ENCODE measurements at regions not wholly inside any gene's neighbourhood (a gene's known extent, or its start where the extent isn't known, plus 50 kb on each side); places are given as distances from the start of the nearest gene placed in this dataset.
A peak's percentile ranks its signal among the peaks of the same experiment; 100 is the strongest.
"Not testable (repeated sequence)": the region's sequence is repeated elsewhere in the genome, so short reads cannot be mapped to it uniquely, and the experiment has no call there.

DNA sequence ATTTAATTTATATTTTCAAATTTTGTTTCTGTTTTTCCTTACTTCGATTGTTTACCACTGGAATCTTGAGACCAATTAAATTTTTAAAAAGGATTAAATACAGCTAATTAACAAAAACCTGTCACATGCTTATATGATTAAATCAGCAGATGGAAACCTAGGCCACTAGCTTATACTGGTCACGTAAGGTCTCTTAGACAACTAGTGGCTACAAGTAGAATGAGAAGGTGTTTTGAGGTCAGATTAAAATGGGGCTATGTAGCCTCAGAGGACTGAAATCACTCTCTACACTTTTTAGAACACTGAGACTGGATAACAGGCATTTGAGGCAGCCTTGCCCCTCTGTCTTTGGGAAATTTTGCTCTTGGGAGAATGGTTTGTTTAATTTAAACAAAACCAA is 246.5 kb upstream of the ONECUT1 start:
- DNase-seq: no peak

GRCh38 chr15:53034767-53035245 is 244.7 kb upstream of the ONECUT1 start:
- DNase-seq: no peak

DNA sequence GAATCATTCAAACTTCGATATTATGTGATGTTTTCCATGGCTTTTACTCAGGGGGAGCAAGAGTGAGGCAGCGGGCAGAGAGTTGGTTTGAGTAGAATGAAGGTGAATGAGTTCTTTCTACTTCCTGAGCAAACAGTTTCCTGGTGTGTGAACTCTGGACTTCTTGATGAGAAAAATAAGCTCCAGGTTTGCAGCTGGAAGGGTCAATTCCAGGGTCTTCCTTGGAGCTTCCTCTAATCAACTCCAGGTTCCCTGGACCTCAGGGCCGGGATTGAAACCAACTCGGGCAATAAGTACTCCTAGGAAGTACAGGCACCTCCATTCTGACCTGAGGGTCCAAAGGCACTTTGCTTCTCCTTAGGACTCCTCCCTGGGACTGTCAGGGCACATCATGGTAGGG is 243.6 kb upstream of the ONECUT1 start:
- no peak for DNase-seq

GRCh38 chr15:53031469-53031868 is 241.3 kb upstream of the ONECUT1 start:
- DNase-seq: no peak

- DNase-seq: no peak
These were observed 232.7 kb upstream of the ONECUT1 start for GRCh38 chr15:53022788-53023187.

GRCh38 chr15:53013329-53013728 is 223.2 kb upstream of the ONECUT1 start:
- DNase-seq: no peak

DNA sequence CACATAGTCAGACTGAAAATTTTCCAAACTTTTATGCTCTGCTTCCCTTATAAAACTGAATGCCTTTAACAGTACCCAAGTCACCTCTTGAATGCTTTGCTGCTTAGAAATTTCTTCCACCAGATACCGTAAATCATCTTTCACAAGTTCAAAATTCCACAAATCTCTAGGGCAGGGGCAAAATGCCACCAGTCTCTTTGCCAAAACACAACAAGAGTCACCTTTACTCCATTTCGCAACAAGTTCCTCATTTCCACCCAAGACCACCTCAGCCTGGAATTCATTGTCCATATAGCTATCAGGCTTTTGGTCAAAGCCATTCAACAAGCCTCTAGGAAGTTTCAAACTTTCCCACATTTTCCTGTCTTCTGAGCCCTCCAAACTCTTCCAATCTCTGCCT is 221.6 kb upstream of the ONECUT1 start:
- DNase-seq: not testable (repeated sequence)

GRCh38 chr15:53009093-53009492 is 219.0 kb upstream of the ONECUT1 start:
- no peak for DNase-seq

DNA sequence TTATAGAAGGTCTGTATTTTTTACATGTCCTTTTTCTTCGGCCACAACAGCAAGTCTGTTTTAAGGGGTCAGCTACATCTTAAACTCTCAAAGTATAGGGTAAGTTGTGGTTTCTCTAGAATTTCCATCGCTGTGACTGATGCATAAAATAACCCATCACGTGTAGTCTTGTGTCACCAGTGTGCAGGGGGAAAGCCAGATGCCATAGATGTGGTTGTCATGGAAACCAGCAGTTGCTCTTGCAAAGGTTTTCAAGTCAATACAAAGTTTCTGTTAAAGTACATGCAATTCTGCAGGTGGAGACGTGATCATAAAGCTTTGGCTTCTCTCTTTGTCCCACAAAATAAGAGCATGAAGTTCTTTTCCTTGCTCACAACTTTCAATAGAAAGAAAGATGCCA is 210.3 kb upstream of the ONECUT1 start:
- DNase-seq: peak in 1 of 56 donors; percentile 1

- DNase-seq: no peak
These were observed 207.0 kb upstream of the ONECUT1 start for GRCh38 chr15:52997123-52997522.

GRCh38 chr15:52994290-52994689 is 204.2 kb upstream of the ONECUT1 start:
- DNase-seq: no peak

DNA sequence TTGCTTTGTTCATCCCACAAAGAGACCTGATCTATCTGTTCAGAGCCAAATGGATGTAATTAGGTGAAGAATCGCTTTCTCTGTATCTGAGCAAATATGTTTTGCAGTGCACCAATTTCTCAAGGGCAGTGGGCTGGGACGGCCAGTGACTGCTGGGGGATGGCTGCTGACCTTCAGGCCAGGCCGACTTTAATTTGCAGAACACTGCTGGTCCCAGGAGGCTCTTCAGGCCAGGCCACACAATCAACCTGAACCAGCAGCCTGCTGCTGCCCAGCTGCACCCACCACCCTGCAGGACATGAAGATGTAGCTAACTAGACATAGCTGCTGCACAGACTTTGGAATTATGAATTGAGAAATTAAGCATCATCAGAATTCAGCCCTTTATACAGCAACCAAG is 194.4 kb upstream of the ONECUT1 start:
- DNase-seq: no peak

DNA sequence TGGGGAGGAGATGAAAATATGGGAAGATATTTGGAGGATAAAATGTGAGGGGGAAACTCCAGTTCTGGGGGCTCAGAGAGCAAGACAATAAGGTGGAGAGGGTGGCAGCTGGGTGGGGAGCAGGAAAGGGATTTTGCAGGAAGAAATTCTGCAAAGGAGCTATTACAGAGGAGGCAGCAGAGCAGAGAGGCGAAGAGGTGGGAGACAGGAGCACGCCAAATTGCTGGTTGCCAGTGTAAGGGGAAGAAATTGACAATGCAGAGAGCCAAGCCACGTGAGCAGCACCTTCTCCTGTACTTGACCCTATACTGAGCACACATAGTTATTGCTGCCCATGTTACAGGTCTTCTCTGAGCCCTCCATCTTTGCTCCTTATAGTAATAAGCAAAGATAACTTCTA is 190.3 kb upstream of the ONECUT1 start:
- DNase-seq: peak in 15 of 56 donors; percentile 1 to 27 (median 14)

DNA sequence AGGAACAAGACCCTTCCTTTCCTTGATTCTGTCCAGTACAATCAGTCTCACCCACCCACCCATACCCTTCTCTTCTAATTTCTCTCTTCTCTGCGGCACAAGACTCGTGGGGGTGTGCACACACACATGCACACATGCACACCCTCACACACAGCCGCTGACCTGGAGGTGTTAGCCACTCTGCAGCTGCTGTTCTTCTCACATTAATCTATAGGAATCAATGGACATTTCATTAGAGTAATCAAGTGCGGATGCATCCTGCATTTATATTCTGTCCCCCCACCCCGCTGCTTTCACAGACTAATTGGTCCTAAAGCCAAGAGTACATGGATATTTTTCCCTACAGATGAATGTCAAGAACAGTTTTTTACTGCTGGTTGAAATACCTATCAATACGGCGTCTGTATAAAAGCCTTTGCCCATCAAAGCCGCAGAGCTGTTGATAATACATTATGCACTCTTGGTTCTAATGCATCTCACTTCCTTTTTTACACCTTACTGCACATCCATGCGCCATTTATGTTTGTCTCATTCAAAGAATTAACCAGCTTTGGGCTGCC is 186.5 kb upstream of the ONECUT1 start:
- no peak for DNase-seq

DNA sequence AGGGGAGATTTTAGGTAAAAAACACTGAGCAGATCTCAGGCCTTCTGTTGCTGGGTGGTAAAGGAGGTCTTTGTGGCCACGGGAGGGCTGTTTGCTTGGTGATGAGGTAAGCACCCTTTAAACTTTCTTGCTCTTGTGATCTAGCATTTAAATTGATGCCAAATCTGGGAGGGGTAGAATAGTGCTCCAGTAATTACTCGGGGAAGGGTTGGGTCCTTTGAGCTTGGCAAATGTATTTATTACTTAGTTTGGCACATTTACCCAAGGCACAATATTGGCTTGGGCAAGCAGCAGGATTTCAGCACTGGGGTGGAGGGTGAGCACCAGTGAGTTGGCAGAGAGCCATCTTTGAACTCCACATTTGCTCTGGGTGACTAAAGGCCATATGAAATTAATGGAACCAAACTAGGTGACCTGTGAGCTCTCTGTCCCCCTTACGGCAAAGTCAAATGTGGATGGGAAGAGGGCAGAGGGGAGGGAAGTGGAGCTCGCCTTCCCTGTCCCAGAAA is 185.9 kb upstream of the ONECUT1 start:
- DNase-seq: no peak

DNA sequence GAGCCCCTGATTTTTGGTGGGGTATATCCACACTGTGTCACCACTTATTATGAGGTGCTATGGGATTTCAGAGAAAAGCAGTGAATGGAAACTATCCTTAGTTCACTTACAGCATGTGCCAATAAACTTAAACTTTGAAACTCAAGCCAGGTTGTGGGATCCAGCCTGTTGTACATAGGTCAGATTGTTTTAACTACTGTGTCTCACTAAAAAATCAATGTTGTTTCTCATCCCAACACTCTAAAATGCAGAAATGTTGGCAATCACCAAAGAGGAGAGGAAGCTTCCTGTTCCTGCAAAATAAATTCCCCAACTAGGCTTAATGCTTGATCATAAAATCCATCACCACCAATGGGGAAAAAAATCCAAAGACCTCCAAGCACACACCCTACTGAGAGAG is 173.7 kb upstream of the ONECUT1 start:
- DNase-seq: no peak

DNA sequence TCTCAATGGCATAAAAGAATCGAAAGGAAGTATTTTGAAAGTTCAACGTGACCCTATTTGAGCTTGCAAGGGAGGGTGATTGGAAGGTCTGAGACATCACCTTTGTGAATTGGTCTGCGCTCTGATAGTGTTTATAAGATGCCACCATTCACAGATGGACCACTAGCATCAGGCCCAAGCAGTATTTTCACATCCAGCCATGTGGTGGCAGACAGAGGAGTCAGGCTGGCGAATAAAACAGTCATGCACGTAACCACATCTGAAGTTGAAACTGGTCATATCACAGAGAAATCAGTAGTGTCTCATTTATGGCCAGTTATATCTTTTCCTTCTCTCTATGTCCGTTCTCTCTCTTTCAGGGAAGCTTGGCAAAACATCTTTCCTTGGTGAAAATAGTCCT is 170.1 kb upstream of the ONECUT1 start:
- no peak for DNase-seq

- no peak for DNase-seq
These were observed 153.6 kb upstream of the ONECUT1 start for GRCh38 chr15:52943746-52944145.

- no peak for DNase-seq
These were observed 146.4 kb upstream of the ONECUT1 start for GRCh38 chr15:52936489-52936888.

GRCh38 chr15:52925130-52925529 is 135.0 kb upstream of the ONECUT1 start:
- DNase-seq: no peak

- DNase-seq: no peak
These were observed 134.5 kb upstream of the ONECUT1 start for GRCh38 chr15:52924630-52925029.

DNA sequence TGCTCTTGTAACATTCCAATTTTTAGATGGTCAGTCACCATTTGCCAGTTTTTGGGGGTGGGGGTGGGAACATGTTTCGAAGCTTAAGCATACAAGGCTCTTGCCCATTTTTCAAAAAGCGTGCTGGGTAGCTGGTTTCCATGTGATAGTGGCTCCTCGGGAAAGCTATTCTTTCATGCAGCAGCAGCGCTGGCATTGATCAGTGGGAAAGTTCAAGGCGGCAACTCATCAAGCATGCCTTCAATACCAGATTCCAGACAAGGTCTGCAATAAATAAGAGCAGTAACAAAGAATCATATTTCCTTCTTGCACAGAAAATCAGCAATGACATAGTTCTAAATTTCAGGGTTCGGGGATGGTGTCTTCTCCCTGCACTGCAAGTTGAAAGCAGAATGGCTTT is 133.5 kb upstream of the ONECUT1 start:
- DNase-seq: no peak

- no peak for DNase-seq
These were observed 132.7 kb upstream of the ONECUT1 start for GRCh38 chr15:52922871-52923270.

- DNase-seq: no peak
These were observed 122.0 kb upstream of the ONECUT1 start for GRCh38 chr15:52912172-52912571.

All from nucleus accumbens (tissue), 56 donors.